HepG2 (cell line): ENCODE measurements at regions not wholly inside any gene's neighbourhood (a gene's known extent, or its start where the extent isn't known, plus 50 kb on each side); places are given as distances from the start of the nearest gene placed in this dataset.

Experiments
- ATAC-seq: fragments of 200-7000 bp; cut with Tn5 transposase; 3 replicates; pipeline ENCODE4 v1.9.1; 2020; ENCODE audit warnings: mild to moderate bottlenecking, moderate library complexity
- BruUV-seq: library from RNA; stranded (reverse); fragments of 400-500 nt; replicated peaks from 2 replicates; lab custom pipeline; 2021; lab: Mats Ljungman, UMichigan
- CTCF ChIA-PET: fragments of 300-600 bp; formaldehyde crosslinking; extraction: SDS; loops from one replicate; lab custom pipeline; 2021; ENCODE audit warnings: low total read pairs, inconsistent platforms, low intra/inter-chr PET ratio; lab: Yijun Ruan, JAX
- POLR2A ChIA-PET: fragments of 350-600 bp; sonication (Branson Sonifier 250); formaldehyde crosslinking; loops from one replicate; lab custom pipeline; 2020; ENCODE audit warnings: antibody characterized with exemption, inconsistent platforms; lab: Yijun Ruan, JAX
- DNase-seq: peaks from one replicate; pipeline ENCODE4 v3.0.0-alpha.2; 2015; ENCODE audit warnings: low spot score
- FAIRE-seq: peaks from 3 replicates; lab custom pipeline; 2011; peaks lifted over from hg19 to GRCh38; lab: Jason Lieb, UNC
- H2AFZ ChIP-seq: one replicate; pipeline ENCODE4 v1.6.1; 2011; ENCODE audit warnings: low read length, inconsistent platforms
- H3K27ac ChIP-seq: fragments of 300-600 bp; 3 replicates; pipeline ENCODE4 v1.8.0; 2011; ENCODE audit warnings: mixed run types, mild to moderate bottlenecking, mixed read lengths, low read length, inconsistent platforms; ENCODE audit not compliant: insufficient read depth; ENCODE audit errors: extremely low read length
- H3K27me3 ChIP-seq, 2 experiments: fragments of 200-600 bp in 1 of 2; 2 replicates in 1 of 2; 3 replicates in 1 of 2; pipeline versions ENCODE4 v1.6.0 to v1.8.0; 2011; ENCODE audit warnings: low read length in 2 of 2, mild to moderate bottlenecking in 2 of 2, moderate library complexity in 2 of 2, inconsistent platforms in 1 of 2; ENCODE audit not compliant: insufficient read depth in 2 of 2, control insufficient read depth in 1 of 2
- H3K36me3 ChIP-seq, 2 experiments: fragments of 200-600 bp in 1 of 2; replicated peaks in 1 of 2; 2 replicates in 1 of 2; 3 replicates in 1 of 2; pipeline versions ENCODE4 v1.5.1 to v1.8.0; 2011; ENCODE audit warnings: low read length in 2 of 2, inconsistent platforms in 1 of 2; ENCODE audit not compliant: insufficient read depth in 2 of 2, control insufficient read depth in 1 of 2
- H3K4me1 ChIP-seq: 2 replicates; pipeline ENCODE4 v1.5.1; 2012; ENCODE audit warnings: low read length, inconsistent platforms; ENCODE audit not compliant: insufficient read depth
- H3K4me2 ChIP-seq: 2 replicates; pipeline ENCODE4 v1.6.0; 2011; ENCODE audit warnings: low read depth, low read length, inconsistent platforms
- H3K4me3 ChIP-seq, 3 experiments: fragments of 200-600 bp in 1 of 3; sonication (generic), shearing (Covaris generic) in 1 of 3; replicated peaks in 1 of 3; 2 replicates each; pipeline ENCODE4 v1.5.1; 2011 to 2016; ENCODE audit warnings: low read length in 3 of 3, inconsistent platforms in 2 of 3, low read depth in 2 of 3, mild to moderate bottlenecking in 2 of 3, control low read depth in 1 of 3, mixed read lengths in 1 of 3; ENCODE audit not compliant: insufficient read depth in 1 of 3
- H3K79me2 ChIP-seq: one replicate; pipeline ENCODE4 v1.6.1; 2011; ENCODE audit warnings: low read length, inconsistent platforms; ENCODE audit not compliant: insufficient read depth
- H3K9ac ChIP-seq: 2 replicates; pipeline ENCODE4 v1.6.0; 2011; ENCODE audit warnings: mild to moderate bottlenecking, low read depth, low read length, inconsistent platforms; ENCODE audit not compliant: insufficient read depth
- H3K9me3 ChIP-seq: 2 replicates; pipeline ENCODE4 v1.5.1; 2012; ENCODE audit warnings: mild to moderate bottlenecking, low read length
- H4K20me1 ChIP-seq: 2 replicates; pipeline ENCODE4 v1.6.0; 2011; ENCODE audit warnings: inconsistent platforms, mild to moderate bottlenecking, low read length, moderate library complexity; ENCODE audit not compliant: insufficient read depth
- CERS6 ChIP-seq: sonication (generic); formaldehyde crosslinking; IDR thresholded peaks from 2 replicates; pipeline ENCODE4 v1.5.0; 2020; ENCODE audit warnings: missing genetic modification reagents
- GTF2F1 ChIP-seq: fragments of 150-350 bp; IDR thresholded peaks from 2 replicates; pipeline ENCODE4 v1.6.1; 2014; ENCODE audit warnings: low read length
- HOXA7 ChIP-seq: sonication (generic); formaldehyde crosslinking; IDR thresholded peaks from 2 replicates; pipeline ENCODE4 v1.8.1; 2022; ENCODE audit warnings: mild to moderate bottlenecking, missing genetic modification reagents, moderate library complexity
- KDM4B ChIP-seq: sonication (generic); formaldehyde crosslinking; IDR thresholded peaks from 2 replicates; pipeline ENCODE4 v1.4.0; 2020; ENCODE audit warnings: missing genetic modification reagents
- POLR2AphosphoS2 ChIP-seq: IDR thresholded peaks from 2 replicates; pipeline ENCODE4 v1.6.1; 2011; ENCODE audit warnings: low read depth, low read length, improper control_type of control experiment
- THRA ChIP-seq: sonication (generic); formaldehyde crosslinking; IDR thresholded peaks from 2 replicates; pipeline ENCODE4 v1.4.0; 2020; ENCODE audit warnings: missing genetic modification reagents, borderline replicate concordance
- TOPORS ChIP-seq: sonication (generic); formaldehyde crosslinking; IDR thresholded peaks from 2 replicates; pipeline ENCODE4 v1.8.0; 2023; ENCODE audit warnings: mild to moderate bottlenecking, missing genetic modification reagents
- ZBTB46 ChIP-seq: sonication (generic); formaldehyde crosslinking; IDR thresholded peaks from 2 replicates; pipeline ENCODE4 v1.4.0; 2020; ENCODE audit warnings: mild to moderate bottlenecking, missing genetic modification reagents, borderline replicate concordance
- ZNF280B ChIP-seq: sonication (generic); formaldehyde crosslinking; IDR thresholded peaks from 2 replicates; pipeline ENCODE4 v1.5.0; 2020; ENCODE audit warnings: missing genetic modification reagents, mild to moderate bottlenecking, borderline replicate concordance
- ZNF569 ChIP-seq: sonication (generic); formaldehyde crosslinking; IDR thresholded peaks from 2 replicates; pipeline ENCODE4 v1.5.0; 2020; ENCODE audit warnings: mild to moderate bottlenecking, missing genetic modification reagents, moderate library complexity, borderline replicate concordance
- WGBS: methylation state at CpG from one replicate; pipeline ENCODE4 v1.1.6; 2017; ENCODE audit warnings: low lambda C conversion rate; 5-methylcytosine and 5-hydroxymethylcytosine counted together
- in situ Hi-C: cut with HindIII; loops from 2 replicates; pipeline ENCODE4 v1.10.0; 2017; ENCODE audit warnings: low pct_unique_long_range_greater_than_20kb; ENCODE audit not compliant: extremely low pct_ligation_motif_present
- intact Hi-C: fragments of 100-400 bp; cut with micrococcal nuclease; formaldehyde crosslinking; loops from one replicate; pipeline ENCODE4 v1.10.0; 2022; ENCODE audit not compliant: unreplicated experiment

- no peak for TF ChIP-seq ZBTB46
- no peak for TF ChIP-seq GTF2F1
- TF ChIP-seq ZNF569 = no peak
- TF ChIP-seq POLR2AphosphoS2 = no peak
Observed at GRCh38 chr6:71033171-71033570, 76.3 kb upstream of the B3GAT2 start (continued).

GRCh38 chr6:71033890-71034289 lies 77.0 kb upstream of the B3GAT2 start:
- Histone ChIP-seq H3K79me2 (no peaks in the 10 kb centered on the region), H3K27ac (no peak overlapping the region), H3K9ac (no peak overlapping the region), H4K20me1 (no peaks in the 10 kb centered on the region), H3K27me3 (no peaks in the 10 kb centered on the region), H3K4me3 (no peak overlapping the region), H3K9me3 (no peaks in the 10 kb centered on the region), H3K4me2 (no peak overlapping the region), H3K36me3 (no peaks in the 10 kb centered on the region), H2AFZ (no peak overlapping the region), H3K4me1 (peaks cover 16% of the 10 kb centered on the region)
- BruUV-seq = no TSS peak
- TF ChIP-seq KDM4B (CRISPR knock-in tag) (no peak), CERS6 (CRISPR knock-in tag) (no peak), HOXA7 (CRISPR knock-in tag) (no peak), ZNF280B (no peak), THRA (CRISPR knock-in tag) (no peak), TOPORS (CRISPR knock-in tag) (no peak)
- ChIA-PET CTCF (no interaction called here), POLR2A (no interaction called here)
- 8% methylated on average over 4 of the region's 4 CpGs for WGBS
- in situ Hi-C loops = no loop called here
- ATAC-seq (no peak), FAIRE-seq (no peak), DNase-seq (no peak)
- intact Hi-C loops = no loop called here
